AG08396 (cell line): ENCODE measurements at regions not wholly inside any gene's neighbourhood (a gene's known extent, or its start where the extent isn't known, plus 50 kb on each side); places are given as distances from the start of the nearest gene placed in this dataset.

ENCODE experiments used
- DNase-seq: peaks from one replicate; pipeline ENCODE4 v3.0.0; 2012; ENCODE audit warnings: low spot score, mixed read lengths

DNA sequence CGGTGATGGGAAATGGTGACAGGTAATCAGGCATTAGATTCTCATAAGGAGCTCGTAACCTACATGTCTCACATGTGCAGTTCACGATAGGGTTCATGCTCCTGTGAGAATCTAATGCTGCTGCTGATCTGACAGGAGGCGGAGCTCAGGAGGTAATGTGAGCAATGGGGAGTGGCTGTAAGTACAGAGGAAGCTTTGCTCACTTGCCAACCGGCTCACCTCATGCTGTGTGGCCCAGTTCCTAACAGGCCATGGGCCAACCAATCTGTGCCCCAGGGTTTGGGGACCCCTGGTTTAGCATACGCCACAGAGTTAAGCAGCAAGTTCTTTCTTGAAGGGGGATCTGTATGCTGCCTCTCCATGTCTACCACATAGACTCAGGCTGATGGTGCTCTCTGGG is 133.1 kb downstream of the IQUB start:
- no peak for DNase-seq

DNA sequence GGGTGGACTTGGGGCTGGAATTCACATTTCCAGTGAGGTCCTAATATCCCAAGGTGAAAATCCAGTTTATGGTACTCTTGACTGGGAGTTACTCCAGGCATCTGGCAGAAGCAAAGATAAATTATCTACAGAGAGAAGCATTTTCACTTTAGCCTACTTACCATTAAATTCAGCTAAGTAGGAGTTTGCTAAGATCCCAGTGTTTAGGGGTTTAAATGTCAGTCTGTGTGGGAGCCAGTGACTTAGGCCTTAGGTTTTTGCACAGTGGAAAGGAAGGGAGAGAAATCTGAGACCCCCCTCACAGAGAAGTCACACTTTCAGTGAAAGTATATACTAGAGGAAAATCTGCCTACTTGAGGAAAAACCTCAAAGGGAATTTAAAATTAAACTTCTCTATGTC is 134.2 kb downstream of the IQUB start:
- DNase-seq, result no peak

DNA sequence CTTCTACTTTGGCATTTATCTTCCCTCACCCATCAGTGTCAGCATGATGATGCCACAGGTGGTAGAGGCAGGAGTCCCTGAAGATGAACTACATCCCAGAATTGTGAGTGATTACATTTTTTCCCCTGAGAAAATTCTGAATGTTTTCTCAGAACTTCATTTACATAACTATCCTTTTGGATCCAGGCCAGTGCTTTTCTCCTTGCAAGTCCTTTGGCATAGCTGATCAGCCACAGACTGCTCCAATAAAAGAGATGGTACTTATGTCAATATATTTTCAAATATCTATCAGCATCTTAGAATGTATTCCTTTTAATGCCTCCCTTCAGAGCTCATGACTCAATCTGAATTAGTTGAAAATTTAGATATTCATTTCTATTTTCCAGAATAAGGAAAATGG is 135.5 kb downstream of the IQUB start:
- no peak for DNase-seq

DNA sequence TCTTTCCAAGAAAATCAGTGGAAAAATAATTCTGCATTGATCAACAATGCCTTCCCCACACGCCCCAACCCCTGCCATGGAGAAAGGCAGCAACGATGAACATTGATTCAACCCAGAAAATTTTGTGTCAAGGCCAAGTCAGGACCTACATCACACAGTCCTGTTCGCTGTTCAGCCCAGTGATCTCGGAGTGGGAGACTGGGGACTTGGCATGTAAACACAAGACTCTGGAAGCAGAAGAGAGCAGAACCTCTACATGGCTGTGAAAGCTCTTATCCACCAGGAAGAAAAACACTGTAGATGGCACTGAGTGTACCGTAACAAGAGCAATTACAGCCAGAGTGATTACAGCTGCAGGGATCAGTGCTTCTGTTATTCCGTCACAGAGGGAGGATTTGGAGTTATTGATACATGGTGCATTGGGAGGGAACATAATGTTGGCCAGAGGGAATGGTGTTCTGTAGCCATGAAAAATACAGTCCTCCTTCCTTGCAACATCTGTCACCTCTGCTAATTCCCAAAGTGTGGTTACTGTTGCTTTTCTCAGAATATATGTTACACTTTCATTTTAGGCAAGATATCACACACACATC is 136.6 kb downstream of the IQUB start:
- no peak for DNase-seq

DNA sequence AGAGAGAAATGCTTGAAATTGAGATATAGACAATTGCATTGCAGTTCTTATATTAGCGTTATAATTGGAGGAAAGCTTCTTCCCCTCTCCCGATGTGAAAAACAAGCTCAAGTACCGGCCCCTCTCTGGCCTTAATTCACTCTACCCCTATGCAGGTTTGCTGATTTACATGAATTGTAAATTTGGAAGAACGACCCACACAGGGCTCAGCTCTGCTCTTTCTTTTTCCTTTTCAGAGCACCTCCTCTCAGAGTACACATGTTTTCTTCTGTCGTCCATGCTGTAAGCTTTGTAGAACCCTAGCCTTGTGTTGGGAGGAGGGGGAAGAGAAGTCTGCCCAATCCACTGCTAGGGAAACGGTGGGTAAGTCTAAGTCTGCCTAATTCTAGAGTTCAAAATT is 140.8 kb downstream of the IQUB start:
- no peak for DNase-seq

DNA sequence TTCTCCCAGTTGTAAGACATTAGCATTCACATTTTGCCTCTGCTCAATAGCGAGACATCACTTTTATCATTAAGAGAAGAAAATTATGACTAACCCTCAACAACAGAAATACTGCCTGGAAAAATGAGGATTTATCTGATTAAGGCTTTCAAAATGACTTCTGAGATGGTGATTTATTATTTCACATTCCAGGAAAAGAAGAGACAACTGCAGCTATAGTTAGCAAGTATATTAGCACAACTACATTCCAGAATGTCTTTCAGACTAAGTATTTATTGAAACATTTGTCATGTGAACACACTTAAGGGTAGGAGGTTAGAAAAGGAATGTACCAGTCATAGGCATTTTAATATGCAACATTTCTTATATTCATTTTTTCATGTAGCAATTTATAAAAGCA is 162.0 kb downstream of the IQUB start:
- DNase-seq, result no peak

DNA sequence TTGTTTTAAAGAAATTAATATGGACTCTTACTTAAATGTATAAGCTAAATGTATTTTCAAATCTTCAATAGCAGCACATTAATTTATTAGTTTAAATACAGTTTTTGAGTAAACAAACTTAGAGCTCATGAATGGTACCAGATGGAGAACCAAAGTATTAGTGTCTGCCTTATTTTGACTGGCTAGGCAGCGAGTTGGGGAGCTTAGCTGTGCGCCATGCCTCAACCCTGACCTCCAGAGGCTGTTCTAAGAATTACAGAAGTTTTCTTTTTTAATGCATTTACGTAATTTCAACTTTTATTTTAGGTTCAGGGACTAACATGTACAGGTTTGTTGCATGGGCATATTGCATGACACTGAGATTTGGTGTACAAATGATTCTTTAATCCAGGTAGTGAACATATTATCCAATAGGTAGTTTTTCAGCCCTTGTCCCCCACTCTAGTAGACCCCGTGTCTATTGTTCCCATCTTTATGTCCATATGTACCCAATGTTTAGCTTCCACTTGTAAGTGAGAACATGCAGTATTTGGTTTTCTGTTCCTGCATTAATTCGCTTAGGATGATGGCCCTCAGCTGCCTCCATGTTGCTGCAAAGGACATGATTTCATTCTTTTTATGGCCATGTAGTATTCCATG is 166.8 kb downstream of the IQUB start:
- peak; percentile 5 for DNase-seq

DNA sequence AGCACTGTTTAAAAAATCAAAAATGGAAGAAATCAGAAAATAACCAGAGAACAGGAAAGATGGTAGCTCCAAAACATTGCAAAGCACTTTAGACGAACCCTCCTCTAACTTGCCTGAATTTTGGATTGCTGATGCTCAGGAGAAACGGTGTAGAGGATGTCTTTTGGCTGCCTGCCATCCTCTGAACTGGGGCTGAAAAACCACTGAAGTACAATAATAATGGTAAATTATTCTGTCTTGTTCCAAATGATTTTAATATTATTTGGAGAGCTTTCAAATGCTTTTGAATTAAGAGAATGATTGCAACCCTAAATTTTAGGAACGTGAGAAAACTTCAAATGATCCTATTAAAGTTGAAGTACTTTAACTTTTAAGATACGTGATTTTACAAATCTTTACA is 167.3 kb upstream of the SLC13A1 start:
- no peak for DNase-seq

DNA sequence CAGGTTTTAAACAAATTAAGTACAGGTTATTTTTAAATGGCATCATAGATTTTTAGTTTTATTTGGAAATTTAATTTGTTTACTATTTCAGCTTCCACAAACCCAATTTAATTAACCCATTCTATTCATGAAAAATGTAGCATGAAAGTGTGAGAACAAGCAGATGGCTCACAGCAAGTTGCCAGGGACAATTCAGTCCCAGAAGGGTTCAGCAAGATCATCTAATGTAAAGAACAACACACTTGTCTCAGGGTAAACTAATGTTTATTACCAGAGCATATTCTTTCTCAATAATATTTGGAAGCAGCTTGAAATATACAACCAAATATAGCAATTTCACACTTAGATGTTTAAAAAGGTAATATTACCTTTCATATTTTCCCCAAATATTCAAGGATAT is 166.9 kb upstream of the SLC13A1 start:
- DNase-seq, result no peak

DNA sequence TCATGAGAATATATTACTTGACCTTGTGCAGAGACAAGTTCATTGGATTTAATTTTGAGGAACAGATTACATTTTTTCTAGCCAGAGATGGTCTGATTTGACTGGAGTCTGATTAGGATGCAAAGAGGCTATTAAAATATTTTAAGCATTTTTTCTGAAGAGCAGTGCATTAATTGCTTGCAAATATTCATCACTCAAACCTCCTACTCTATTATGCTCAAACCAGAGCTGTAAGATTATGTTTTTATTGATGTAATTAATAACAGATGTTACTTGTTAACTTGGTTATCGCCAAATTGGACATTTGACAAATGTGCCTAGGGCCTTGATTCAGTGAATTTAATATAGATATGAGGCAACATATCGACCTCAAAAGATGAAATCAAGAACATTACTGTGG is 160.9 kb upstream of the SLC13A1 start:
- no peak for DNase-seq

DNA sequence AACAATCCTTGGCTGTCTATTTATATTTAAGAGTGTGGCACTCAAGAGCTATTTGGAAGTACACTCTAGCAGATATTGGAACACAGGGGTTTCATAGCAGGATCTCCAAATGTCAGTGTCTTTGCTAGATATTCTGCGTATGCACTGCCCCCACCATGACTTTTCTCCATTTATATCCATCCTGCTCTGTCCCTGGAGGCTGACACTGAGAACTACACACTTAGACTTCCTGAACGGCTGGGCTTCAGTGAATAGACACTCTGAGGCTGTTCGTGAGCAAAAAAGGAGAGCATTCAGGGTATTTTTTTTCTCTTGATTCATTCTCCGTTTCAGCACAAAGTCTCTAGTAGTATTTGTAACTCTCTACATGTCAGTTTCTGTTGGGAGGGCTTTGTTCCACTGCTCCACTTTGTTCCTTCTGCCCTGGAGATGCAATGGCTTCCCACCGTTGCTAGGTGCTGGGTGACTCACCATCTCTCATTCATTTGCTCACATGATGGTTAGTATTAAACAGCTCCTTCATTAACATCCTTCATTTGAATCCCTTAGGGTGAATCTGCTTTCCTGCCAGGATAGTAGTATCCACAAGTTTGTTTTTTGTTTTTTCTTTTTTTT is 155.9 kb upstream of the SLC13A1 start:
- no peak for DNase-seq

DNA sequence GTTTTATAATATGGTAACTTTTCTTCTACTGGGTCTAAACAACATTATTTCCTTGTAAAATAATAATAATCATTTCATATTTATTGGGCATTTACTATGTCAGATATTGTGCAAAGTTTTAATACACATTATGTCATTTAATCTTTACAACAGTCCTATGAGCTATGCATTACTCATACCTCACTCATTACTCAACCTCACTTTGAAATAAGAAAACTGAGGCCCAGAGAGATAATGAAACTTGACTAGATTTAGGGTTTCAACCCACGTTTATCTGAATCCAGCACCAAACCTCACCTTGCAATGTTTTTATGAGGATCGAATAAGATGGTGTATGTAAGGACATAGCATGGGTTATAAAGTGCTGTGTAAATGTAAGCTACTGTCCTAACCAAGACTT is 153.2 kb upstream of the SLC13A1 start:
- DNase-seq, result no peak

DNA sequence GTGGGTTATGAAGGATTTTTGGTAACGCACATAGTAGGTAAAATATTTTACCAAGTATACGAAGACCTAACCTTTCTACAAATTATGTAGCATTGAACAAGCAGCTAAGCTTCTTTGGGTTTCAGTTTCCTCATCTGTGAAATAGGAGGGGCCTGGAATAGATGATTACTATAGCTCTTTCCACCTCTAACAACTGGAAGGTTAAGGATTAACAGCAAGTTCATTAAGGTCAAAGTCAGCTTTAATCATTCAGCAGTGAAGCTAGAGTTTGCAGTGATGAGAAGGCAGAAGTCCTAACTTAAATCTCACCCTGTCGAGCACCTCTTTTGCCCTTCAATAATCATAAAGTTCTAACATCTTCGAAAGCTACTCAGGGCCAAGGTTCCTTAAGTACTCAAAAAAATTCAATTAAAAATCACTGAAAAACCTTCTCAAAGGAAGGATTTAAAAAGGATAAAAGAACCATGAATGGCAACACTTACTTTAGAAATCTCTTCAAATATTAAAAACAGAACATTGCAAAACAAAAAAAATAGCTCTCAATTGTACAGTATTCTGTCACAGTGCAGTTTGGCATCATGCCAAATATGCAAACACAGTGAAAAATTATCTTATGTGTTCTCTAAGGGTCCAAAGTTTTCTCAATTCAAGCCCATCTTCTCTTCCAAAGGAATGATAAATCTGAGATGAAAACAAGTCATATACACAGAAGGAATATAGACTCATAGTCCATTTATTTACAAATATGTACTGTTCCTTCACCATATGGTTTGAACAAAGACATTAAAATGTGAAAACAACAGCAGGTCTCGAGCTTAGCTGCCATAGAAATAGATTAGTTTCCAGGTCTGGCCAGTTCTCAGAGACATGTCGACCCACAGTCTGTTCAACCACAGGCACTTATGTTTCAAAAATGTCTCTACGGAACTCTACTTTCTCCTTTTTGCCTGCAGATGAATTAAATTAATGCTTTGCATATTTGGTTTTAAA is 152.0 kb upstream of the SLC13A1 start:
- DNase-seq, result no peak

DNA sequence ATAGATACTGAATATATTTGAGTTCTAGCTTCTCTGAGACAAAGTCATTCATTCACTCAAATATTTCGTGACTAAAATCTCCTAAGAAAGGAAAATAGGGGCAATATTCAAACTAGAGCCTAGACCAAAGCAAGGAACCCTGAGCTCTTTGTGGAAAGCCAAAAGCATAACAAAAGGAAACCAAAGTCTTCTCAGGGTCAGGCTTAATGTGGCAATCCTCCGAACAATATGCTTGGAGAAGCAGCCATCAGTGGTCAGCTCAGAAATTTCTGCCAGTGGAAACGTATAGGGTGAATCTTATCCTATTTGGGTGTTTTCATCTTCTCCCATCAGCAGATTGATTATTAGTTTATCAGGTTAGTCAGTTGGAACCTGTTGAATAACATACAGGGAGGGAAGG is 151.3 kb upstream of the SLC13A1 start:
- no peak for DNase-seq

DNA sequence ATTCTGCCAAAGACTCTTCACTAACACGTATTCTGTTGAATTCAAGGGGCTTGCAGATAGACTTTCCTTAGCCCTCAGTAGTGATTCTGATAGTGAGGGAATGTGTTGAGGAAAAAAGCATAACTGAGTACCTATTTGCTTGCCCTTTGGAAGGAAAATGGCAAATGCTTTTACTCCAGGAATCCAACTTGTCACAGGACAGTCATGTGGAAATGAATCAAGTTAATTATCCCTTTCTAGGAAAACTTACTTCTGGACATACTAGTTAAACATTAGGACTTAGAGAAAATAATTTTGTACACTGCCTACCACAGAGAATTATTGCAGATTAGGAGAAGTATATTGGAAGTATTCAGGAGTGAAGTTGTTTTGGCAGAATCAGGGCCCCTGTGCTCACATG is 148.9 kb upstream of the SLC13A1 start:
- DNase-seq, result no peak

DNA sequence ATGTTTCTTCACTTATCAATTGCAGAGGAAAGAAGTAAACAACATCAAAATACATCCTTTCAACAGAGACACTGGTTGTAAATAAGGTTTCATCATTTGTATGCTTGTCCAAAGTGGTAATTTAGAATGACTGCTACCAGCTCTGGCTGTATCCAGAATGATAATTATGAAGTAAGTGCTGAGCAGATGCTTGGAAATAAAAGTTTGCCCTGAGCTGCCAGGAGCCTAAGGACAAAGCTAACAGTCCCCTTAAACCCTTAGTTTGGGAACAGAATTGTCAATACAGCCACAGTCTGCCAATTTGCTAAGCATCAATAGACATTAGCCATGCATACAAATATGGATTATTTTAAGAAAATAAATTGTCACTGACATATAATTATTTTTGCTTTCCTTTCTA is 147.0 kb upstream of the SLC13A1 start:
- no peak for DNase-seq

DNA sequence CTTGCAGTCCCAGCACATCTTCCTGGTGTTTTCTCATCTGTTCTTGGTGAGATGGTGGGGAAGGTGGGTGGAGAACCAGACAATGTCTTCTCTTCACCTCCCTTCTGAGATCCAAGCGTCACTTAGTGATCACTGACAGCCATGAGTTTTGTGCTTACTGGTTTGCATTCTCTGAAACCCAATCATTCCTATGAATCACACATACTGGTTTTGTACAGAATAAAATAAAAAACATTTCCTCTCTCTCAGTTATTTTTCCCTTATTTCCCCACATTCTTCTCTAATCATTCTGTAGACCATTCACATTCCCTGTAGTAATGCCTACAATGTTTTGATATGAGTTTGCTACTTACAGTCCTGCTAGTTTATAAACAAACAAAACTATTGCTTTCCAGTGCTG is 143.8 kb upstream of the SLC13A1 start:
- DNase-seq, result no peak

DNA sequence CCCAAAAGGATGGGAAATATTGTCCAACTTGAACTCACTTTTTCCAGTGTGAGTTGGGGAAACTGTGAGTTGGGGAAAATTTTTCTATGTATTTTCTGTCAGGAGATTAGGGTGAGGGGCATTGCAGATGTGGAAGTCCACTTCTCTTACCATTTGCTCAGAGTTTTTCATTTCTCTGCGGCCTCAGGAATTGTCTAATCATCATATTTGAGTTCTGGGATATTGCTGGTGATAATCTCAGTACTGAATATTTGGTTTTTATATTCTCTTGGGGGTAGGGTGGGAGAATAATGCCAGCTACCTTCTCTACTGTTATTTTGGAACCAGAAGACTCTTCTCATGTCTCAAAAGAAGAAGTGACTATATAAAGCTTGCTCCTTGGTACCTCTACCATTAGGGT is 141.3 kb upstream of the SLC13A1 start:
- DNase-seq, result no peak

DNA sequence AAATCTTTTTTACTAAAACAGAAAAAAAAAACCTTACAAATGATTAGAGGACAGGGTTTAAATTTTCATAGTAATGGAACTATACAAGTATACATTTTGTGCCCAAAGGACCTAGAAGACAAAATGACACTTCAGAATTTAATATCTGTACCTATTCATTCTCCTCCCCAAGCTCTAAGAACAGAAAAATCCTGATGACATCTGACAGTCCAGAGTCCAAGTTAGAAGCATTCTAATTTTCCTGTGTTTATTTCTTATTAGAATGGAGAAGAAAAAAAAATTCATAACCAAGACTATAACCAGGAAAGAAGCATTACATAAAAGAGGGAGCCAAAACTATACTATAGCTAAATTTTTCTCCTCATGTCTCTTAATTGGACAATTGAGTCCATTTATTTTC is 138.9 kb upstream of the SLC13A1 start:
- DNase-seq, result no peak

DNA sequence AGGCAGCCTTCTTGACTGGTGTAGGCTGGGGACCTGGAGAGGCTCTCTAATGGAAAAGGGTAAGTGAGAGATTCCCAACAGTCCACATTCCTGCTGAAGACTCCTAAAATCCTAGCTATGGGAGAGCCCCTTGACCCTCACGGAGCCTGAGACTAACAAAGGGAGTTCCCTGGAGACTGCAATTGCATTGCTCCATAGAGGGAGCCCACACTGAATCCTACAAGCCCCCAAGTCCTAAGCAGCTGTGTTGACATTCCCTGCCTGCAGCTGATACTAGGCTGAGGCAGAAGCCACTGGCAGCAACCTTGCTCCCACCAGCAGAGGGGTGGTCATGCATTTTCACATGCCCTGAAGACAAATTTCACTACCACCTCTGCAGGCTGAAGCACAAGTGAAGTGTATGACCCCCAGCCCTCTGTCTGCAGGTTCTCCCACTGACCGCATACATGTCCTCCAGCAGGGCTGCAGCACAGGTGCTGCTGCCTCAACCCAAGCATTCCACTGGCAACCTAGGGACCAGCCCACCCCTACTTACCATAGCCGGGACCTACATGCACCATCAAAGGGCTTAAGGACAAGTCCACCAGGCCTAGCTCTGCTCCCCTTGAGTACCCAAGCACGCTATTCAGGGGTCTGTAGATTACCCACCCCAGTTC is 130.3 kb upstream of the SLC13A1 start:
- DNase-seq, result no peak

DNA sequence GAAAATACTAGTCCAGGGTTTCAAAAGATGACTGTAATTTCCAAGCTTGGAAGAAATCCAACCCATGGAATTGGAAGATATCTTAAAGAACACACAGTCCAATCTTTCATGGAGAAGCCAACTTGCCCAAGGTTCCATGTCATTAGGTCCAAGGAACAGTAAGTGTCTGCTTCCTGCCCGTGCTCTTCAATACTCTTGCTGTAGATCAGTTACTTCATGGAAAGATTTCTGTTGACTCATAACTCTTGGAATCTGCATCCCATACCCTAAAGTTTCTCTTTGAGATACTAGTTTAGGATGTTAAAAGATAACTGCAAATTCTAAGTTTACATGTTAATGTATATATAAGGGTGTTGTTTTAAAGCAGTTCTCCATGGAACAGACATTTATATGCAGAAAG is 127.9 kb upstream of the SLC13A1 start:
- DNase-seq, result no peak

DNA sequence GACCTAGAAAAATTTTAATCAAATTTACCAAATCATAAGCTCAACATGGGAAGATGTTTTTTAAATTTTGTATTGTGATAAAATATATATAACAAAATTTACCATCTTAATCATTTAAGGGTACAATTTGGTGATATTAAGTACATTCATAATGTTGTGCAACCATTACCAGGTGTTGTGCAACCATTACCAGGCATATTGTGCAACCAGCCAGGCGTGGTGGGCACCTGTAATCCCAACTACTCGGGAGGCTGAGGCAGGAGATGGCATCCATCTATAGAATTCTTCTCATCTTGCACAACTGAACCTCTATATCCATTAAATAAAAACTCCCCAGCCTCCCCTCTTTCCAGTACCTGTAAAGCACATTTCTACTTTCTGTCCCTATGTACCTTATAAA is 124.5 kb upstream of the SLC13A1 start:
- DNase-seq, result no peak
